ENCODE measurements at regions not wholly inside any gene's neighbourhood (a gene's known extent, or its start where the extent isn't known, plus 50 kb on each side); places are given as distances from the start of the nearest gene placed in this dataset.

DNA sequence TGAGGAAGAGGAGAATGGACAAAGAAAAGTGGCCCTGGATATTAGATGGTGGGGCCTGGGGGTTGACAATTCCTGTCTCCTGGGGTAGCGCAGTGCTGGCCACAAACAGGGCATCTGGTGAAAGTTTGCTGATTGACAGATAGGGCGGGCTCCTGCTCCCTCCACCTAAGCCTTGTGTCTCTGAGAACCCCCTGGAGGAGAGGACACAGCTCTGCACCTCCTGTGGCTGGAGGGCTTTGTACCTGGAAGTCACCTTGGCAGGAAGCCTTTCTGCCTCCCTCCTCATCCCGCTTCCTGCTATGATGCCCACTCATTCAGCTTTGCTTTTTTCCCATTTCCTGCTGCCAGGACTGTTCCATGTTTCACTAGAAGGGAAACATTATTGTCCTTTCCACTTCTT is 72.4 kb downstream of the RHOB start:
- POLR2A ChIA-PET = interaction anchor here (1.4 kb wide), 1 partner anchor 73 kb away, joined by 7 read pairs; the partner anchor contains the start of gene RHOB
- no peak overlapping the region for H3K27ac ChIP-seq (ENCODE audit: extremely low read depth, low read depth, low read length)
- CTCF ChIA-PET = interaction anchor here (0.5 kb wide), 1 partner anchor 468 kb away, joined by 3 read pairs; the partner anchor contains the start of gene LAPTM4A
- H3K4me3 ChIP-seq (ENCODE audit: low read depth, low read length) = no peak overlapping the region
- TF ChIP-seq, protein P1, sequence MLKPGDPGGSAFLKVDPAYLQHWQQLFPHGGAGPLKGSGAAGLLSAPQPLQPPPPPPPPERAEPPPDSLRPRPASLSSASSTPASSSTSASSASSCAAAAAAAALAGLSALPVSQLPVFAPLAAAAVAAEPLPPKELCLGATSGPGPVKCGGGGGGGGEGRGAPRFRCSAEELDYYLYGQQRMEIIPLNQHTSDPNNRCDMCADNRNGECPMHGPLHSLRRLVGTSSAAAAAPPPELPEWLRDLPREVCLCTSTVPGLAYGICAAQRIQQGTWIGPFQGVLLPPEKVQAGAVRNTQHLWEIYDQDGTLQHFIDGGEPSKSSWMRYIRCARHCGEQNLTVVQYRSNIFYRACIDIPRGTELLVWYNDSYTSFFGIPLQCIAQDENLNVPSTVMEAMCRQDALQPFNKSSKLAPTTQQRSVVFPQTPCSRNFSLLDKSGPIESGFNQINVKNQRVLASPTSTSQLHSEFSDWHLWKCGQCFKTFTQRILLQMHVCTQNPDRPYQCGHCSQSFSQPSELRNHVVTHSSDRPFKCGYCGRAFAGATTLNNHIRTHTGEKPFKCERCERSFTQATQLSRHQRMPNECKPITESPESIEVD (tag by site-specific recombination; IDR thresholded peaks at IDR 0.05) = no peak
- no peak for TF ChIP-seq ZNF132 (tag by site-specific recombination; IDR thresholded peaks at IDR 0.05; ENCODE audit: borderline replicate concordance)
- TF ChIP-seq, protein P2, sequence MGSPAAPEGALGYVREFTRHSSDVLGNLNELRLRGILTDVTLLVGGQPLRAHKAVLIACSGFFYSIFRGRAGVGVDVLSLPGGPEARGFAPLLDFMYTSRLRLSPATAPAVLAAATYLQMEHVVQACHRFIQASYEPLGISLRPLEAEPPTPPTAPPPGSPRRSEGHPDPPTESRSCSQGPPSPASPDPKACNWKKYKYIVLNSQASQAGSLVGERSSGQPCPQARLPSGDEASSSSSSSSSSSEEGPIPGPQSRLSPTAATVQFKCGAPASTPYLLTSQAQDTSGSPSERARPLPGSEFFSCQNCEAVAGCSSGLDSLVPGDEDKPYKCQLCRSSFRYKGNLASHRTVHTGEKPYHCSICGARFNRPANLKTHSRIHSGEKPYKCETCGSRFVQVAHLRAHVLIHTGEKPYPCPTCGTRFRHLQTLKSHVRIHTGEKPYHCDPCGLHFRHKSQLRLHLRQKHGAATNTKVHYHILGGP (tag by site-specific recombination; IDR thresholded peaks at IDR 0.05) = no peak
- TF ChIP-seq SP2 (tag by site-specific recombination; IDR thresholded peaks at IDR 0.05) = no peak
- no peak for TF ChIP-seq ZNF768 (tag by site-specific recombination; IDR thresholded peaks at IDR 0.05)
- H3K9me3 ChIP-seq (ENCODE audit: control insufficient read depth, insufficient read depth, low read depth, low read length) = no peaks in the 10 kb centered on the region
- no peaks in the 10 kb centered on the region for H3K4me1 ChIP-seq (ENCODE audit: control insufficient read depth, insufficient read depth, low read length)
- H3K36me3 ChIP-seq (ENCODE audit: control insufficient read depth in 2 of 2, insufficient read depth in 1 of 2, low read length in 2 of 2) = no peaks in the 10 kb centered on the region

DNA sequence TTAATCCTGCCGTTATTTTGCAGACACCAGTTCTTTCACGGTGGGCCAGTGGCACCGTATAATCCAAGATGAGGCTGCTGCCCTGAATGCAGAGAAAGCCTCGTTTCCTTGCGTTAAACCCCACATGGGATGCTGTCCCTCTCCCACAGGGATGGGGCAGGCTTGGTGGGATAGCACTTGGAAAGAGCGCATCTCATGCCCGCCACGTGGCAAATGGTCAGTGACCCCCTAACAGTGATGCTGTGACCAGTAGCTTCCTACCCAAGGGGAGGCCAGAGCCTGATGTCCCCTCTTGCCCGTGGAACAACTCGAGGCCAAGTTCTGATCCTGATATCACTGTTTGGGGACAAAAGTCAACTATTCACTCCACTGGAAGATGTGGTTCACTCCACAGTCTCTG is 73.3 kb downstream of the RHOB start:
- H3K27ac ChIP-seq (ENCODE audit: extremely low read depth, low read depth, low read length) = no peak overlapping the region
- ChIA-PET POLR2A (interaction anchor here (1.4 kb wide), 1 partner anchor 73 kb away, joined by 7 read pairs; the partner anchor contains the start of gene RHOB), CTCF (no interaction called here)
- no peaks in the 10 kb centered on the region for H3K4me1 ChIP-seq (ENCODE audit: control insufficient read depth, insufficient read depth, low read length)
- H3K9me3 ChIP-seq (ENCODE audit: control insufficient read depth, insufficient read depth, low read depth, low read length) = no peaks in the 10 kb centered on the region
- TF ChIP-seq, protein P3, sequence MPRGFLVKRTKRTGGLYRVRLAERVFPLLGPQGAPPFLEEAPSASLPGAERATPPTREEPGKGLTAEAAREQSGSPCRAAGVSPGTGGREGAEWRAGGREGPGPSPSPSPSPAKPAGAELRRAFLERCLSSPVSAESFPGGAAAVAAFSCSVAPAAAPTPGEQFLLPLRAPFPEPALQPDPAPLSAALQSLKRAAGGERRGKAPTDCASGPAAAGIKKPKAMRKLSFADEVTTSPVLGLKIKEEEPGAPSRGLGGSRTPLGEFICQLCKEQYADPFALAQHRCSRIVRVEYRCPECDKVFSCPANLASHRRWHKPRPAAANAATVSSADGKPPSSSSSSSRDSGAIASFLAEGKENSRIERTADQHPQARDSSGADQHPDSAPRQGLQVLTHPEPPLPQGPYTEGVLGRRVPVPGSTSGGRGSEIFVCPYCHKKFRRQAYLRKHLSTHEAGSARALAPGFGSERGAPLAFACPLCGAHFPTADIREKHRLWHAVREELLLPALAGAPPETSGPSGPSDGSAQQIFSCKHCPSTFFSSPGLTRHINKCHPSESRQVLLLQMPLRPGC (tag by site-specific recombination; IDR thresholded peaks at IDR 0.05) = no peak
- no peak for TF ChIP-seq ZNF221 (tag by site-specific recombination; IDR thresholded peaks at IDR 0.05; ENCODE audit: borderline replicate concordance)
- no peak for TF ChIP-seq ZNF623 (tag by site-specific recombination; IDR thresholded peaks at IDR 0.05)
- no peak for TF ChIP-seq ZNF266 (tag by site-specific recombination; IDR thresholded peaks at IDR 0.05; ENCODE audit: low read depth)
- H3K36me3 ChIP-seq (ENCODE audit: control insufficient read depth in 2 of 2, insufficient read depth in 1 of 2, low read length in 2 of 2) = no peaks in the 10 kb centered on the region
- H3K4me3 ChIP-seq (ENCODE audit: low read depth, low read length) = no peak overlapping the region

- Histone ChIP-seq H3K9me3 (ENCODE audit: control insufficient read depth, insufficient read depth, low read depth, low read length) (no peaks in the 10 kb centered on the region), H3K4me1 (ENCODE audit: control insufficient read depth, insufficient read depth, low read length) (no peaks in the 10 kb centered on the region), H3K27ac (ENCODE audit: extremely low read depth, low read depth, low read length) (no peak overlapping the region), H3K4me3 (ENCODE audit: low read depth, low read length) (no peak overlapping the region), H3K36me3 (ENCODE audit: control insufficient read depth in 2 of 2, insufficient read depth in 1 of 2, low read length in 2 of 2) (no peaks in the 10 kb centered on the region)
- ChIA-PET POLR2A (interaction anchor here (1.4 kb wide), 1 partner anchor 74 kb away, joined by 5 read pairs; the partner anchor contains the start of gene RHOB), CTCF (no interaction called here)
- TF ChIP-seq, protein P4, sequence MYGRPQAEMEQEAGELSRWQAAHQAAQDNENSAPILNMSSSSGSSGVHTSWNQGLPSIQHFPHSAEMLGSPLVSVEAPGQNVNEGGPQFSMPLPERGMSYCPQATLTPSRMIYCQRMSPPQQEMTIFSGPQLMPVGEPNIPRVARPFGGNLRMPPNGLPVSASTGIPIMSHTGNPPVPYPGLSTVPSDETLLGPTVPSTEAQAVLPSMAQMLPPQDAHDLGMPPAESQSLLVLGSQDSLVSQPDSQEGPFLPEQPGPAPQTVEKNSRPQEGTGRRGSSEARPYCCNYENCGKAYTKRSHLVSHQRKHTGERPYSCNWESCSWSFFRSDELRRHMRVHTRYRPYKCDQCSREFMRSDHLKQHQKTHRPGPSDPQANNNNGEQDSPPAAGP (tag by site-specific recombination; IDR thresholded peaks at IDR 0.05) = no peak
- TF ChIP-seq, protein P5, sequence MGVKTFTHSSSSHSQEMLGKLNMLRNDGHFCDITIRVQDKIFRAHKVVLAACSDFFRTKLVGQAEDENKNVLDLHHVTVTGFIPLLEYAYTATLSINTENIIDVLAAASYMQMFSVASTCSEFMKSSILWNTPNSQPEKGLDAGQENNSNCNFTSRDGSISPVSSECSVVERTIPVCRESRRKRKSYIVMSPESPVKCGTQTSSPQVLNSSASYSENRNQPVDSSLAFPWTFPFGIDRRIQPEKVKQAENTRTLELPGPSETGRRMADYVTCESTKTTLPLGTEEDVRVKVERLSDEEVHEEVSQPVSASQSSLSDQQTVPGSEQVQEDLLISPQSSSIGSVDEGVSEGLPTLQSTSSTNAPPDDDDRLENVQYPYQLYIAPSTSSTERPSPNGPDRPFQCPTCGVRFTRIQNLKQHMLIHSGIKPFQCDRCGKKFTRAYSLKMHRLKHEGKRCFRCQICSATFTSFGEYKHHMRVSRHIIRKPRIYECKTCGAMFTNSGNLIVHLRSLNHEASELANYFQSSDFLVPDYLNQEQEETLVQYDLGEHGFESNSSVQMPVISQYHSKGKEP (tag by site-specific recombination; IDR thresholded peaks at IDR 0.05) = no peak
- no peak for TF ChIP-seq ZNF670 (tag by site-specific recombination; IDR thresholded peaks at IDR 0.05; ENCODE audit: low read depth)
- no peak for TF ChIP-seq GLI2 (tag by site-specific recombination; IDR thresholded peaks at IDR 0.05; ENCODE audit: borderline replicate concordance, low read depth)
- no peak for TF ChIP-seq ZNF133 (tag by site-specific recombination; IDR thresholded peaks at IDR 0.05)
- no peak for TF ChIP-seq ZNF423 (tag by site-specific recombination; IDR thresholded peaks at IDR 0.05)
- TF ChIP-seq KLF9 (tag by site-specific recombination; IDR thresholded peaks at IDR 0.05; ENCODE audit: low read depth) = no peak
- TF ChIP-seq, protein P6, sequence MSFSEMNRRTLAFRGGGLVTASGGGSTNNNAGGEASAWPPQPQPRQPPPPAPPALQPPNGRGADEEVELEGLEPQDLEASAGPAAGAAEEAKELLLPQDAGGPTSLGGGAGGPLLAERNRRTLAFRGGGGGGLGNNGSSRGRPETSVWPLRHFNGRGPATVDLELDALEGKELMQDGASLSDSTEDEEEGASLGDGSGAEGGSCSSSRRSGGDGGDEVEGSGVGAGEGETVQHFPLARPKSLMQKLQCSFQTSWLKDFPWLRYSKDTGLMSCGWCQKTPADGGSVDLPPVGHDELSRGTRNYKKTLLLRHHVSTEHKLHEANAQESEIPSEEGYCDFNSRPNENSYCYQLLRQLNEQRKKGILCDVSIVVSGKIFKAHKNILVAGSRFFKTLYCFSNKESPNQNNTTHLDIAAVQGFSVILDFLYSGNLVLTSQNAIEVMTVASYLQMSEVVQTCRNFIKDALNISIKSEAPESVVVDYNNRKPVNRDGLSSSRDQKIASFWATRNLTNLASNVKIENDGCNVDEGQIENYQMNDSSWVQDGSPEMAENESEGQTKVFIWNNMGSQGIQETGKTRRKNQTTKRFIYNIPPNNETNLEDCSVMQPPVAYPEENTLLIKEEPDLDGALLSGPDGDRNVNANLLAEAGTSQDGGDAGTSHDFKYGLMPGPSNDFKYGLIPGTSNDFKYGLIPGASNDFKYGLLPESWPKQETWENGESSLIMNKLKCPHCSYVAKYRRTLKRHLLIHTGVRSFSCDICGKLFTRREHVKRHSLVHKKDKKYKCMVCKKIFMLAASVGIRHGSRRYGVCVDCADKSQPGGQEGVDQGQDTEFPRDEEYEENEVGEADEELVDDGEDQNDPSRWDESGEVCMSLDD (tag by site-specific recombination; IDR thresholded peaks at IDR 0.05) = no peak
- TF ChIP-seq HOXD13 (CRISPR knock-in tag; IDR thresholded peaks at IDR 0.05; ENCODE audit: borderline replicate concordance) = no peak
- TF ChIP-seq PRDM1 (tag by site-specific recombination; IDR thresholded peaks at IDR 0.05) = no peak
- no peak for TF ChIP-seq ZNF138 (tag by site-specific recombination; IDR thresholded peaks at IDR 0.05; ENCODE audit: borderline replicate concordance)
- TF ChIP-seq ZNF544 (tag by site-specific recombination; IDR thresholded peaks at IDR 0.05) = no peak
- no peak for TF ChIP-seq ZNF585B (tag by site-specific recombination; IDR thresholded peaks at IDR 0.05)
Measured at GRCh38 chr2:20521193-20521592, 74.3 kb downstream of the RHOB start.

All from HEK293 (cell line).